ENCODE measurements at regions not wholly inside any gene's neighbourhood (a gene's known extent, or its start where the extent isn't known, plus 50 kb on each side); places are given as distances from the start of the nearest gene placed in this dataset.

DNA sequence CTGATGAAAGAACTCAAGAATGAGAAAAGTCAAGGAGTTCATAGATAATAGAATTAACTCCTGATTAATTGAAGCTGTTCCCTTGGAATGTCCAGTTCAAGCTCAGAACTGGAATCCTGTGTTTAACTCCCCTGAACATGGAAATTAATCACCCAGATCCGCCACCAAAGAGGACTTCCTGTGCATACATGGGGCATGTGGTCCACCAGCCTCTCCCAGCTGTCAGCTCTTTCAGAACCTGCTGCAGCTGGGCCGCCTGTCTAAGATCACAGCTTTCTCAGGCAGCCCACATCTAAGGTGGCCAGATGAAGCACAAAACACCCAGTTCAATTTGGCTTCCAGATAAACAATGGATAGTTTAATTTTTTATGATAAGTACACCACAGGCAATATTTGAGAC lies 203.7 kb upstream of the COX10 start:
- no peak overlapping the region for H3K9ac ChIP-seq (replicated peaks; ENCODE audit: extremely low read depth, insufficient read depth, low read length)
- no TSS peak for BruUV-seq (replicated peaks)
- H3K4me2 ChIP-seq (ENCODE audit: insufficient read depth, low read length) = no peak overlapping the region
- DNase-seq (ENCODE audit: low read depth, low spot score) (no peak), FAIRE-seq (no peak)
- ChIA-PET POLR2A (no interaction called here), CTCF (interaction anchor here (1.6 kb wide), 1 partner anchor 11 kb away, joined by 6 read pairs; no protein-coding TSS in a partner anchor)
- H4K20me1 ChIP-seq (replicated peaks; ENCODE audit: control insufficient read depth, extremely low read depth, insufficient read depth, low read length) = no peaks in the 10 kb centered on the region
- no peaks in the 10 kb centered on the region for H3K9me1 ChIP-seq (replicated peaks; ENCODE audit: control insufficient read depth, extremely low read depth, insufficient read depth, low read length)
- intact Hi-C loops (cut with micrococcal nuclease) = no loop called here
- peaks cover 8% of the 10 kb centered on the region for H3K9me3 ChIP-seq (replicated peaks; ENCODE audit: control insufficient read depth, insufficient read depth, low read length)
- dilution Hi-C loops (cut with MboI; ENCODE audit: extremely low pct_ligation_motif_present, low sequenced_read_pairs) = no loop called here
- H3K79me2 ChIP-seq (ENCODE audit: control insufficient read depth, insufficient read depth, low read length) = no peaks in the 10 kb centered on the region
- TF ChIP-seq, protein P1, sequence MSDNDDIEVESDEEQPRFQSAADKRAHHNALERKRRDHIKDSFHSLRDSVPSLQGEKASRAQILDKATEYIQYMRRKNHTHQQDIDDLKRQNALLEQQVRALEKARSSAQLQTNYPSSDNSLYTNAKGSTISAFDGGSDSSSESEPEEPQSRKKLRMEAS (IDR thresholded peaks at IDR 0.05; ENCODE audit: insufficient read depth, insufficient read length) = no peak
- TF ChIP-seq JUN (IDR thresholded peaks at IDR 0.05; ENCODE audit: borderline replicate concordance, insufficient read depth, insufficient read length, low read depth) (no peak), MYC (IDR thresholded peaks at IDR 0.05; ENCODE audit: low read depth, low read length) (no peak), POLR2AphosphoS5 (IDR thresholded peaks at IDR 0.05; ENCODE audit: insufficient read depth, low read depth, low read length) (no peak), FOS (IDR thresholded peaks at IDR 0.05; ENCODE audit: borderline replicate concordance, insufficient read depth, low read length) (no peak), POLR2A (IDR thresholded peaks at IDR 0.05; ENCODE audit: low read depth, low read length) (no peak), EZH2 (IDR thresholded peaks at IDR 0.05; ENCODE audit: borderline replicate concordance, low read depth, low read length, severe bottlenecking) (no peak), GATA2 (IDR thresholded peaks at IDR 0.05; ENCODE audit: insufficient read depth, insufficient read length, low read depth, low read length) (no peak)
- TF ChIP-seq, protein P2, sequence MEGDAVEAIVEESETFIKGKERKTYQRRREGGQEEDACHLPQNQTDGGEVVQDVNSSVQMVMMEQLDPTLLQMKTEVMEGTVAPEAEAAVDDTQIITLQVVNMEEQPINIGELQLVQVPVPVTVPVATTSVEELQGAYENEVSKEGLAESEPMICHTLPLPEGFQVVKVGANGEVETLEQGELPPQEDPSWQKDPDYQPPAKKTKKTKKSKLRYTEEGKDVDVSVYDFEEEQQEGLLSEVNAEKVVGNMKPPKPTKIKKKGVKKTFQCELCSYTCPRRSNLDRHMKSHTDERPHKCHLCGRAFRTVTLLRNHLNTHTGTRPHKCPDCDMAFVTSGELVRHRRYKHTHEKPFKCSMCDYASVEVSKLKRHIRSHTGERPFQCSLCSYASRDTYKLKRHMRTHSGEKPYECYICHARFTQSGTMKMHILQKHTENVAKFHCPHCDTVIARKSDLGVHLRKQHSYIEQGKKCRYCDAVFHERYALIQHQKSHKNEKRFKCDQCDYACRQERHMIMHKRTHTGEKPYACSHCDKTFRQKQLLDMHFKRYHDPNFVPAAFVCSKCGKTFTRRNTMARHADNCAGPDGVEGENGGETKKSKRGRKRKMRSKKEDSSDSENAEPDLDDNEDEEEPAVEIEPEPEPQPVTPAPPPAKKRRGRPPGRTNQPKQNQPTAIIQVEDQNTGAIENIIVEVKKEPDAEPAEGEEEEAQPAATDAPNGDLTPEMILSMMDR (IDR thresholded peaks at IDR 0.05; ENCODE audit: extremely low read depth in 1 of 2, insufficient read depth in 1 of 2, low read depth in 1 of 2, low read length in 2 of 2) = no peak
- H3K27ac ChIP-seq (ENCODE audit: insufficient read depth, low read depth, low read length) = no peak overlapping the region
- H3K36me3 ChIP-seq (ENCODE audit: control insufficient read depth in 2 of 2, extremely low read depth in 1 of 2, insufficient read depth in 2 of 2, low read length in 2 of 2) = no peaks in the 10 kb centered on the region
- no peaks in the 10 kb centered on the region for H3K27me3 ChIP-seq (ENCODE audit: control insufficient read depth in 2 of 2, insufficient read depth in 2 of 2, low read length in 2 of 2)
- H2AFZ ChIP-seq (ENCODE audit: low read depth, low read length) = no peak overlapping the region
- no peaks in the 10 kb centered on the region for H3K4me1 ChIP-seq (ENCODE audit: control insufficient read depth, extremely low read depth, insufficient read depth, low read length)
- no peak overlapping the region for H3K4me3 ChIP-seq (replicated peaks in 1 of 3; ENCODE audit: insufficient read depth in 1 of 3, low read depth in 1 of 3, low read length in 3 of 3)

Measured in endothelial cell of umbilical vein (primary cell).